Upper lobe of left lung (tissue), 4 donors: ENCODE measurements at regions not wholly inside any gene's neighbourhood (a gene's known extent, or its start where the extent isn't known, plus 50 kb on each side); places are given as distances from the start of the nearest gene placed in this dataset.

ENCODE experiments used
- CTCF ChIP-seq, 6 experiments: fragments of 450-650 bp in 4 of 6; fragments of 200-600 bp in 2 of 6; sonication (generic) in 2 of 6; IDR thresholded peaks; one replicate each; pipeline ENCODE4 v1.5.1; 2016 to 2019; ENCODE audit warnings: antibody characterized with exemption in 6 of 6
- POLR2A ChIP-seq, 4 donors: fragments of 450-650 bp; IDR thresholded peaks; one replicate each; pipeline ENCODE4 v1.5.1; 2016 to 2017; ENCODE audit warnings: antibody characterized with exemption in 4 of 4, mild to moderate bottlenecking in 2 of 4
- POLR2AphosphoS5 ChIP-seq, 2 donors: sonication (generic); formaldehyde crosslinking; IDR thresholded peaks; one replicate each; pipeline ENCODE4 v1.5.1; 2017; ENCODE audit warnings: antibody characterized with exemption in 2 of 2

GRCh38 chr1:57474137-57474750 lies 50.4 kb upstream of the DAB1 start:
- no peak for TF ChIP-seq CTCF (IDR thresholded peaks at IDR 0.05)
- TF ChIP-seq POLR2AphosphoS5 (IDR thresholded peaks at IDR 0.05): no peak
- no peak for TF ChIP-seq POLR2A (IDR thresholded peaks at IDR 0.05)
